GM23248 (cell line): ENCODE measurements at regions not wholly inside any gene's neighbourhood (a gene's known extent, or its start where the extent isn't known, plus 50 kb on each side); places are given as distances from the start of the nearest gene placed in this dataset.

Experiments
- DNase-seq: peaks from one replicate; pipeline ENCODE4 v3.0.0-alpha.2; 2015
- H2AFZ ChIP-seq: fragments of 200-600 bp; sonication (generic); 2 replicates; pipeline ENCODE4 v1.6.1; 2016; ENCODE audit warnings: antibody characterized with exemption
- H3F3A ChIP-seq: fragments of 200-600 bp; sonication (generic); 2 replicates; pipeline ENCODE4 v1.6.1; 2016; ENCODE audit warnings: mild to moderate bottlenecking, antibody characterized with exemption, mixed run types; ENCODE audit not compliant: insufficient read depth
- H3K27ac ChIP-seq: fragments of 200-600 bp; sonication (generic); 2 replicates; pipeline ENCODE4 v1.5.1; 2016; ENCODE audit warnings: mild to moderate bottlenecking
- H3K27me3 ChIP-seq: fragments of 200-600 bp; sonication (generic); replicated peaks from 2 replicates; pipeline ENCODE4 v1.6.1; 2016; ENCODE audit warnings: mild to moderate bottlenecking; ENCODE audit not compliant: insufficient read depth
- H3K36me3 ChIP-seq: fragments of 200-600 bp; sonication (generic); 2 replicates; pipeline ENCODE4 v1.6.1; 2016; ENCODE audit warnings: low read depth, mild to moderate bottlenecking
- H3K4me1 ChIP-seq: fragments of 200-600 bp; sonication (generic); 2 replicates; pipeline ENCODE4 v1.6.1; 2016; ENCODE audit warnings: mild to moderate bottlenecking; ENCODE audit not compliant: insufficient read depth
- H3K4me2 ChIP-seq: fragments of 200-600 bp; sonication (generic); one replicate; pipeline ENCODE4 v1.6.1; 2016; ENCODE audit warnings: mild to moderate bottlenecking; ENCODE audit not compliant: unreplicated experiment
- H3K4me3 ChIP-seq: fragments of 200-600 bp; sonication (generic); 2 replicates; pipeline ENCODE4 v1.5.1; 2016; ENCODE audit warnings: mild to moderate bottlenecking
- H3K79me2 ChIP-seq: fragments of 200-600 bp; sonication (generic); 2 replicates; pipeline ENCODE4 v1.6.1; 2016; ENCODE audit warnings: mild to moderate bottlenecking; ENCODE audit not compliant: insufficient read depth
- H3K9ac ChIP-seq: fragments of 200-600 bp; sonication (generic); 2 replicates; pipeline ENCODE4 v1.6.1; 2016; ENCODE audit warnings: mild to moderate bottlenecking
- H3K9me2 ChIP-seq: fragments of 200-600 bp; sonication (generic); 2 replicates; pipeline ENCODE4 v1.6.1; 2016; ENCODE audit warnings: mixed run types, mild to moderate bottlenecking, moderate library complexity; ENCODE audit not compliant: insufficient read depth
- H3K9me3 ChIP-seq: fragments of 200-600 bp; sonication (generic); one replicate; pipeline ENCODE4 v1.6.1; 2017; ENCODE audit warnings: low read depth
- H4K20me1 ChIP-seq: fragments of 200-600 bp; sonication (generic); 2 replicates; pipeline ENCODE4 v1.6.0; 2016; ENCODE audit not compliant: insufficient read depth
- EZH2 ChIP-seq: fragments of 200-600 bp; sonication (generic); IDR thresholded peaks from 2 replicates; pipeline ENCODE4 v1.6.1; 2018; ENCODE audit warnings: antibody characterized with exemption, mild to moderate bottlenecking; ENCODE audit not compliant: insufficient read depth, poor library complexity, severe bottlenecking
- EZH2phosphoT487 ChIP-seq: fragments of 200-600 bp; sonication (generic); IDR thresholded peaks from 2 replicates; pipeline ENCODE4 v1.6.1; 2018; ENCODE audit warnings: antibody characterized with exemption, moderate library complexity, mild to moderate bottlenecking, low read depth; ENCODE audit not compliant: insufficient read depth
- whole genome bisulfite sequencing, 2 experiments: methylation state at CpG; one replicate each; pipeline ENCODE4 v1.1.6; 2015 to 2017; ENCODE audit warnings: low lambda C conversion rate in 2 of 2, low coverage in 1 of 2; ENCODE audit errors: missing lambda C conversion rate in 2 of 2; 5-methylcytosine and 5-hydroxymethylcytosine counted together
- in situ Hi-C: fragments of 300-500 bp; cut with MboI; formaldehyde crosslinking; loops from 2 replicates; pipeline ENCODE4 v1.15.0; 2020

- H2AFZ ChIP-seq: no peak overlapping the region
- 100% methylated on average over 1 of the region's 1 CpG for WGBS, 2 experiments
- H3F3A ChIP-seq: peaks cover 12% of the 10 kb centered on the region; the same call in 1 of the 2 replicates
- no peaks in the 10 kb centered on the region for H4K20me1 ChIP-seq
- H3K27ac ChIP-seq: no peak overlapping the region
- no peak for DNase-seq
- no peaks in the 10 kb centered on the region for H3K79me2 ChIP-seq
- no peak overlapping the region for H3K9ac ChIP-seq
- H3K4me1 ChIP-seq: peaks cover 18% of the 10 kb centered on the region
- no peaks in the 10 kb centered on the region for H3K36me3 ChIP-seq
- no peaks in the 10 kb centered on the region for H3K27me3 ChIP-seq
- H3K4me2 ChIP-seq: peak overlapping the region; percentile 31
- no peak overlapping the region for H3K4me3 ChIP-seq
- no peaks in the 10 kb centered on the region for H3K9me2 ChIP-seq
- in situ Hi-C loops: no loop called here
- H3K9me3 ChIP-seq: no peaks in the 10 kb centered on the region
- TF ChIP-seq EZH2phosphoT487 (no peak), EZH2 (no peak)
Measured at GRCh38 chr1:115556236-115556635, 85.5 kb upstream of the VANGL1 start.

GRCh38 chr1:115555446-115555845 is 86.3 kb upstream of the VANGL1 start:
- 29 to 32% methylated on average over 2 of the region's 2 CpGs for WGBS, 2 experiments
- Histone ChIP-seq H3K36me3 (no peaks in the 10 kb centered on the region), H3K27me3 (no peaks in the 10 kb centered on the region), H2AFZ (no peak overlapping the region), H3K27ac (no peak overlapping the region), H3K9me3 (no peaks in the 10 kb centered on the region), H4K20me1 (no peaks in the 10 kb centered on the region), H3K79me2 (no peaks in the 10 kb centered on the region), H3F3A (peaks cover 12% of the 10 kb centered on the region; the same call in 1 of the 2 replicates), H3K4me3 (no peak overlapping the region), H3K4me2 (peak overlapping the region; percentile 31), H3K9me2 (no peaks in the 10 kb centered on the region), H3K4me1 (peaks cover 18% of the 10 kb centered on the region), H3K9ac (no peak overlapping the region)
- peak; percentile 79 for DNase-seq
- in situ Hi-C loops: no loop called here
- no peak for TF ChIP-seq EZH2
- no peak for TF ChIP-seq EZH2phosphoT487

- WGBS, 2 experiments: 74 to 76% methylated on average over 6 of the region's 6 CpGs
Measured at GRCh38 chr1:115547696-115548095, 94.1 kb upstream of the VANGL1 start.

GRCh38 chr1:115546846-115547245 is 94.9 kb upstream of the VANGL1 start:
- 92 to 97% methylated on average over 2 of the region's 2 CpGs for WGBS, 2 experiments
- TF ChIP-seq EZH2 (no peak), EZH2phosphoT487 (no peak)
- Histone ChIP-seq H3K4me2 (peak overlapping the region; percentile 43), H3K27me3 (no peaks in the 10 kb centered on the region), H3F3A (peaks cover 21% of the 10 kb centered on the region), H3K9me3 (no peaks in the 10 kb centered on the region), H3K36me3 (no peaks in the 10 kb centered on the region), H2AFZ (no peak overlapping the region), H3K9ac (no peak overlapping the region), H3K4me1 (peaks cover 22% of the 10 kb centered on the region), H3K4me3 (no peak overlapping the region), H3K79me2 (no peaks in the 10 kb centered on the region), H3K27ac (peak overlapping the region; percentile 84), H4K20me1 (no peaks in the 10 kb centered on the region), H3K9me2 (no peaks in the 10 kb centered on the region)
- in situ Hi-C loops: no loop called here
- no peak for DNase-seq

More at GRCh38 chr1:115547696-115548095, 94.1 kb upstream of the VANGL1 start:
- no peaks in the 10 kb centered on the region for H3K9me2 ChIP-seq
- H3K4me2 ChIP-seq: no peak overlapping the region
- H3K9ac ChIP-seq: no peak overlapping the region
- DNase-seq: no peak
- H3K36me3 ChIP-seq: no peaks in the 10 kb centered on the region
- no peaks in the 10 kb centered on the region for H3K27me3 ChIP-seq
- no peak overlapping the region for H3K4me3 ChIP-seq
- no peaks in the 10 kb centered on the region for H3K79me2 ChIP-seq
- H3F3A ChIP-seq: peaks cover 21% of the 10 kb centered on the region
- no peak overlapping the region for H3K27ac ChIP-seq
- H3K4me1 ChIP-seq: peaks cover 22% of the 10 kb centered on the region
- in situ Hi-C loops: no loop called here
- no peaks in the 10 kb centered on the region for H4K20me1 ChIP-seq
- H3K9me3 ChIP-seq: no peaks in the 10 kb centered on the region
- H2AFZ ChIP-seq: no peak overlapping the region
- TF ChIP-seq EZH2phosphoT487: no peak
- no peak for TF ChIP-seq EZH2
